Breast epithelium (tissue), 4 donors: ENCODE measurements at regions not wholly inside any gene's neighbourhood (a gene's known extent, or its start where the extent isn't known, plus 50 kb on each side); places are given as distances from the start of the nearest gene placed in this dataset.

Experiments used
- DNase-seq, 2 donors: peaks; one replicate each; pipeline ENCODE4 v3.0.0-alpha.2; 2019; ENCODE audit warnings: low spot score in 2 of 2
- H3K27ac ChIP-seq, 2 donors: fragments of 200-600 bp; sonication (generic) in 1 of 2; one replicate each; pipeline ENCODE4 v1.5.1; 2016 to 2019; ENCODE audit warnings: mild to moderate bottlenecking in 1 of 2
- H3K27me3 ChIP-seq, 2 donors: fragments of 200-600 bp; sonication (generic) in 1 of 2; one replicate each; pipeline versions ENCODE4 v1.5.1 to v1.6.0; 2017 to 2019; ENCODE audit warnings: control low read depth in 1 of 2, mild to moderate bottlenecking in 1 of 2
- H3K36me3 ChIP-seq: fragments of 200-600 bp; one replicate; pipeline ENCODE4 v1.5.1; 2019
- H3K4me1 ChIP-seq, 2 donors: fragments of 200-600 bp; sonication (generic); one replicate each; pipeline ENCODE4 v1.5.1; 2016 to 2019; ENCODE audit warnings: control low read depth in 1 of 2
- H3K4me3 ChIP-seq, 3 donors: fragments of 200-600 bp; sonication (generic); 1 replicate in 2 of 3; 2 replicates in 1 of 3; pipeline ENCODE4 v1.5.1; 2016 to 2019; ENCODE audit warnings: mild to moderate bottlenecking in 3 of 3, moderate library complexity in 2 of 3
- H3K9me3 ChIP-seq, 2 donors: fragments of 200-600 bp; sonication (generic) in 1 of 2; one replicate each; pipeline ENCODE4 v1.5.1; 2016 to 2019; ENCODE audit warnings: control low read depth in 1 of 2
- CTCF ChIP-seq, 3 donors: fragments of 450-650 bp; IDR thresholded peaks; one replicate each; pipeline ENCODE4 v1.5.1; 2016 to 2017; ENCODE audit warnings: antibody characterized with exemption in 3 of 3, mild to moderate bottlenecking in 3 of 3, moderate library complexity in 3 of 3
- POLR2A ChIP-seq: fragments of 450-650 bp; IDR thresholded peaks from one replicate; pipeline ENCODE4 v1.6.1; 2016; ENCODE audit warnings: antibody characterized with exemption, mild to moderate bottlenecking, moderate library complexity
- POLR2AphosphoS5 ChIP-seq, 3 donors: sonication (generic); formaldehyde crosslinking; IDR thresholded peaks; one replicate each; pipeline ENCODE4 v1.6.1; 2017; ENCODE audit warnings: antibody characterized with exemption in 3 of 3
- intact Hi-C: fragments of 100-400 bp; cut with DNase I; formaldehyde crosslinking; loops from one replicate; pipeline ENCODE4 v1.15.1; 2023; ENCODE audit warnings: low total_unique reads

DNA sequence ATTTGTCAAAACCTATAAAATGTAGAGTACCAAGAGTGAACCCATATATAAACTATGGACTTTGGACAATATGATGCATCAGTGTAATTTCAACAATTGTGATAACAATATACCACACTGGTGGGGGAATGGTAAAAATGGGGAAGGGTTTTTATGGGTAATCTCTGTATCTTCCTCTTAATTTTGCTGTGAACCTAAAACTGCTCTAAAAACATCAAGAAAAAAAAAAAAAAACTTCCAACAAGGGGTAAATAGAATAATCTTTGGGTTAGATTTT is 592.0 kb upstream of the ADGRB3 start:
- Histone ChIP-seq H3K4me1 (no peaks in the 10 kb centered on the region), H3K27me3 (no peaks in the 10 kb centered on the region), H3K9me3 (no peaks in the 10 kb centered on the region), H3K27ac (no peak overlapping the region), H3K36me3 (no peaks in the 10 kb centered on the region), H3K4me3 (no peak overlapping the region)
- intact Hi-C loops: no loop called here
- no peak for TF ChIP-seq POLR2AphosphoS5 (IDR thresholded peaks at IDR 0.05)
- TF ChIP-seq POLR2A: no peak
- TF ChIP-seq CTCF (IDR thresholded peaks at IDR 0.05): no peak
- DNase-seq: no peak

- H3K9me3 ChIP-seq: no peaks in the 10 kb centered on the region
- no peak for DNase-seq
- H3K36me3 ChIP-seq: no peaks in the 10 kb centered on the region
- no peak overlapping the region for H3K27ac ChIP-seq
- TF ChIP-seq CTCF (IDR thresholded peaks at IDR 0.05) (no peak), POLR2A (no peak), POLR2AphosphoS5 (IDR thresholded peaks at IDR 0.05) (no peak)
- no peak overlapping the region for H3K4me3 ChIP-seq
- H3K4me1 ChIP-seq: no peaks in the 10 kb centered on the region
- intact Hi-C loops: no loop called here
- H3K27me3 ChIP-seq: no peaks in the 10 kb centered on the region
Measured at GRCh38 chr6:68042339-68043121, 592.6 kb upstream of the ADGRB3 start.

GRCh38 chr6:68040780-68041179 is 594.3 kb upstream of the ADGRB3 start:
- H3K27me3 ChIP-seq: no peaks in the 10 kb centered on the region
- H3K27ac ChIP-seq: no peak overlapping the region
- H3K4me1 ChIP-seq: no peaks in the 10 kb centered on the region
- intact Hi-C loops: no loop called here
- no peaks in the 10 kb centered on the region for H3K36me3 ChIP-seq
- H3K4me3 ChIP-seq: peak overlapping the region in 2 of 3 donors; percentile 36 to 44
- no peaks in the 10 kb centered on the region for H3K9me3 ChIP-seq
- TF ChIP-seq CTCF (IDR thresholded peaks at IDR 0.05) (no peak), POLR2A (no peak), POLR2AphosphoS5 (IDR thresholded peaks at IDR 0.05) (no peak)
- no peak for DNase-seq

- DNase-seq: no peak
- intact Hi-C loops: no loop called here
- TF ChIP-seq POLR2AphosphoS5 (IDR thresholded peaks at IDR 0.05): no peak
- no peak for TF ChIP-seq POLR2A
- TF ChIP-seq CTCF (IDR thresholded peaks at IDR 0.05): no peak
- no peaks in the 10 kb centered on the region for H3K36me3 ChIP-seq
- H3K4me1 ChIP-seq: no peaks in the 10 kb centered on the region
- H3K27me3 ChIP-seq: no peaks in the 10 kb centered on the region
- no peaks in the 10 kb centered on the region for H3K9me3 ChIP-seq
- H3K4me3 ChIP-seq: peak overlapping the region in 2 of 3 donors; percentile 36 to 44
- no peak overlapping the region for H3K27ac ChIP-seq
Measured at GRCh38 chr6:68040312-68040778, 594.7 kb upstream of the ADGRB3 start.

DNA sequence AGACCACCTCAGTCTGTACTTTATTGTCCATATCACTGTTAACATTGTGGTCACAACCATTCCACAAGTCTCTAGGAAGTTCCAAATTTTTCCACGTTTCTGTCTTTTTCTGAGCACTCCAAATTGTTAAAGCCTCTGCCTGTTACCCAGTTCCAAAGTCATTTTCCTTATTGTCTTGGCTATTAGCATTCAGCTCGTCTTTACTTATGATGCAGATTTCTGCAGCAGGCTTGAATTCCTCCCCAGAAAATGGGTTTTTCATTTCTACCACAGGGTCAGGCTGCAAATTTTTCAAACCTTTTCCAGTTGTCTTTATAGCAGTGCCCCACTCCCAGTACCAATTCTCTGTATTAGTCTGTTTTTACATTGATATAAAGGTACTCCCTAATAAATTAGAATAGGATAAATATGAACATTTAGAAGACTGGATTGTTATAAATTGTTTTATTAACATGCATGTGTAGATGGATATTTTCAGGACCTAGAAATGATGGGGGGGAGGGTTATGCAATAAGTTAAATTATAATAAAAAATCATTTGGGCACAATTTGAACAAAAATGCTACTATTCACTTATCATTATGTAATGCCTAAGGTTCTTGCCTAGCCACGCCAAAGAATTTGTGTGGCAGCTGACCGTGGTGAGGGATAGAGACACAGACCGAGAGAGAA is 595.3 kb upstream of the ADGRB3 start:
- DNase-seq: no peak
- TF ChIP-seq POLR2A (no peak), CTCF (IDR thresholded peaks at IDR 0.05) (no peak), POLR2AphosphoS5 (IDR thresholded peaks at IDR 0.05) (no peak)
- no peaks in the 10 kb centered on the region for H3K27me3 ChIP-seq
- H3K4me3 ChIP-seq: peak overlapping the region in 2 of 3 donors; percentile 36 to 44
- no peaks in the 10 kb centered on the region for H3K36me3 ChIP-seq
- H3K27ac ChIP-seq: no peak overlapping the region
- intact Hi-C loops: no loop called here
- no peaks in the 10 kb centered on the region for H3K9me3 ChIP-seq
- H3K4me1 ChIP-seq: no peaks in the 10 kb centered on the region
